ENCODE measurements at regions not wholly inside any gene's neighbourhood (a gene's known extent, or its start where the extent isn't known, plus 50 kb on each side); places are given as distances from the start of the nearest gene placed in this dataset.

GRCh38 chr6:23688650-23689049 lies 437.4 kb upstream of the NRSN1 start:
- Histone ChIP-seq H3K4me1 (no peaks in the 10 kb centered on the region), H3K4me3 (no peak overlapping the region), H3K9me3 (no peaks in the 10 kb centered on the region), H3K36me3 (no peaks in the 10 kb centered on the region), H3K27ac (no peak overlapping the region), H3K27me3 (no peaks in the 10 kb centered on the region)
- no peak for TF ChIP-seq CTCF (IDR thresholded peaks at IDR 0.05)
- no peak for DNase-seq (ENCODE audit: low spot score)

- DNase-seq (ENCODE audit: low spot score), result no peak
- H3K27ac ChIP-seq, result no peak overlapping the region
These were observed 435.5 kb upstream of the NRSN1 start for GRCh38 chr6:23690453-23691049.

GRCh38 chr6:23692184-23692583 lies 433.8 kb upstream of the NRSN1 start:
- no peak overlapping the region for H3K27ac ChIP-seq
- TF ChIP-seq CTCF (IDR thresholded peaks at IDR 0.05), result no peak
- no peaks in the 10 kb centered on the region for H3K36me3 ChIP-seq
- H3K27me3 ChIP-seq, result no peaks in the 10 kb centered on the region
- H3K9me3 ChIP-seq, result no peaks in the 10 kb centered on the region
- no peaks in the 10 kb centered on the region for H3K4me1 ChIP-seq
- DNase-seq (ENCODE audit: low spot score), result no peak
- no peak overlapping the region for H3K4me3 ChIP-seq

More at GRCh38 chr6:23690453-23691049, 435.5 kb upstream of the NRSN1 start:
- Histone ChIP-seq H3K9me3 (no peaks in the 10 kb centered on the region), H3K27me3 (no peaks in the 10 kb centered on the region), H3K36me3 (no peaks in the 10 kb centered on the region), H3K4me1 (no peaks in the 10 kb centered on the region), H3K4me3 (no peak overlapping the region)
- TF ChIP-seq CTCF (IDR thresholded peaks at IDR 0.05), result no peak

GRCh38 chr6:23696992-23697391 lies 429.0 kb upstream of the NRSN1 start:
- no peak for TF ChIP-seq CTCF (IDR thresholded peaks at IDR 0.05)
- H3K27me3 ChIP-seq, result no peaks in the 10 kb centered on the region
- DNase-seq (ENCODE audit: low spot score), result no peak
- H3K36me3 ChIP-seq, result no peaks in the 10 kb centered on the region
- H3K27ac ChIP-seq, result no peak overlapping the region
- no peaks in the 10 kb centered on the region for H3K4me1 ChIP-seq
- no peaks in the 10 kb centered on the region for H3K9me3 ChIP-seq
- H3K4me3 ChIP-seq, result no peak overlapping the region

GRCh38 chr6:23704479-23705052 lies 421.4 kb upstream of the NRSN1 start:
- no peak for DNase-seq (ENCODE audit: low spot score)
- no peaks in the 10 kb centered on the region for H3K27me3 ChIP-seq
- no peak for TF ChIP-seq CTCF (IDR thresholded peaks at IDR 0.05)
- no peaks in the 10 kb centered on the region for H3K4me1 ChIP-seq
- H3K27ac ChIP-seq, result no peak overlapping the region
- H3K4me3 ChIP-seq, result no peak overlapping the region
- no peaks in the 10 kb centered on the region for H3K36me3 ChIP-seq
- no peaks in the 10 kb centered on the region for H3K9me3 ChIP-seq

- Histone ChIP-seq H3K36me3 (no peaks in the 10 kb centered on the region), H3K4me1 (no peaks in the 10 kb centered on the region), H3K9me3 (no peaks in the 10 kb centered on the region), H3K4me3 (no peak overlapping the region), H3K27me3 (no peaks in the 10 kb centered on the region), H3K27ac (no peak overlapping the region)
- DNase-seq (ENCODE audit: low spot score), result no peak
- TF ChIP-seq CTCF (IDR thresholded peaks at IDR 0.05), result no peak
These were observed 420.3 kb upstream of the NRSN1 start for GRCh38 chr6:23705697-23706096.

All from right atrium auricular region (tissue), 2 donors.